ENCODE measurements at regions not wholly inside any gene's neighbourhood (a gene's known extent, or its start where the extent isn't known, plus 50 kb on each side); places are given as distances from the start of the nearest gene placed in this dataset.
A peak's percentile ranks its signal among the peaks of the same experiment; 100 is the strongest.

DNA sequence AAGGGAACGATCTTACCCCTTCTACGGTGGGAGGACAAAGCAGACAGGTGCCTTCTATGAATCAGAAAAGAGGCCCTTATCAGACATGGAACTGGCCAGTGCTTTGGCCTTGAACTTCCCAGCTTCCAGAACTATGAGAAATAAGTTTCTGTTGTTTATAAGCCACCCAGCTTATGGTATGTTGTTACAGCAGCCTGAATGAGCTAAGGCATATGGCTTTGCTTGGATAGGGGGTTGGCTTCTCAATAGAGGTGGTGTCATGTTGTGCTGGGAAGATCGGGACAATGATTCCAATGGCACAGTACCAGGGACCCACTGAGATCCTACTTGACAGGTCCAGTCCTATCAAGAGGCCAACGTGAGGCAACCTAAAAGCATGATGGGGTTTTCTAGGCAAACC lies 183.4 kb upstream of the BMPER start:
- TF ChIP-seq EGR1 (IDR thresholded peaks at IDR 0.05; ENCODE audit: low read depth) (no peak), EZH2 (IDR thresholded peaks at IDR 0.05) (no peak), FOSL1 (IDR thresholded peaks at IDR 0.05; ENCODE audit: low read depth) (no peak), ZFX (IDR thresholded peaks at IDR 0.05) (no peak), YY1 (IDR thresholded peaks at IDR 0.05; ENCODE audit: extremely low read depth, insufficient replicate concordance, low read depth, low read length) (no peak), ELF1 (IDR thresholded peaks at IDR 0.05; ENCODE audit: borderline replicate concordance, low read depth) (no peak), POLR2A (IDR thresholded peaks at IDR 0.05; ENCODE audit: borderline replicate concordance, extremely low read depth, insufficient read depth, insufficient read length) (no peak), ZNF274 (IDR thresholded peaks at IDR 0.05; ENCODE audit: low read depth, low read length) (no peak), POLR2AphosphoS5 (IDR thresholded peaks at IDR 0.05; ENCODE audit: low read depth, low read length) (no peak), TCF7L2 (IDR thresholded peaks at IDR 0.05; ENCODE audit: borderline replicate concordance, extremely low read depth, insufficient read depth, insufficient read length) (no peak), CBX3 (IDR thresholded peaks at IDR 0.05; ENCODE audit: low read depth) (no peak), SRF (IDR thresholded peaks at IDR 0.05; ENCODE audit: low read depth) (no peak)
- TF ChIP-seq, protein P1, sequence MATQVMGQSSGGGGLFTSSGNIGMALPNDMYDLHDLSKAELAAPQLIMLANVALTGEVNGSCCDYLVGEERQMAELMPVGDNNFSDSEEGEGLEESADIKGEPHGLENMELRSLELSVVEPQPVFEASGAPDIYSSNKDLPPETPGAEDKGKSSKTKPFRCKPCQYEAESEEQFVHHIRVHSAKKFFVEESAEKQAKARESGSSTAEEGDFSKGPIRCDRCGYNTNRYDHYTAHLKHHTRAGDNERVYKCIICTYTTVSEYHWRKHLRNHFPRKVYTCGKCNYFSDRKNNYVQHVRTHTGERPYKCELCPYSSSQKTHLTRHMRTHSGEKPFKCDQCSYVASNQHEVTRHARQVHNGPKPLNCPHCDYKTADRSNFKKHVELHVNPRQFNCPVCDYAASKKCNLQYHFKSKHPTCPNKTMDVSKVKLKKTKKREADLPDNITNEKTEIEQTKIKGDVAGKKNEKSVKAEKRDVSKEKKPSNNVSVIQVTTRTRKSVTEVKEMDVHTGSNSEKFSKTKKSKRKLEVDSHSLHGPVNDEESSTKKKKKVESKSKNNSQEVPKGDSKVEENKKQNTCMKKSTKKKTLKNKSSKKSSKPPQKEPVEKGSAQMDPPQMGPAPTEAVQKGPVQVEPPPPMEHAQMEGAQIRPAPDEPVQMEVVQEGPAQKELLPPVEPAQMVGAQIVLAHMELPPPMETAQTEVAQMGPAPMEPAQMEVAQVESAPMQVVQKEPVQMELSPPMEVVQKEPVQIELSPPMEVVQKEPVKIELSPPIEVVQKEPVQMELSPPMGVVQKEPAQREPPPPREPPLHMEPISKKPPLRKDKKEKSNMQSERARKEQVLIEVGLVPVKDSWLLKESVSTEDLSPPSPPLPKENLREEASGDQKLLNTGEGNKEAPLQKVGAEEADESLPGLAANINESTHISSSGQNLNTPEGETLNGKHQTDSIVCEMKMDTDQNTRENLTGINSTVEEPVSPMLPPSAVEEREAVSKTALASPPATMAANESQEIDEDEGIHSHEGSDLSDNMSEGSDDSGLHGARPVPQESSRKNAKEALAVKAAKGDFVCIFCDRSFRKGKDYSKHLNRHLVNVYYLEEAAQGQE (IDR thresholded peaks at IDR 0.05; ENCODE audit: low read depth): no peak
- TF ChIP-seq, protein P2, sequence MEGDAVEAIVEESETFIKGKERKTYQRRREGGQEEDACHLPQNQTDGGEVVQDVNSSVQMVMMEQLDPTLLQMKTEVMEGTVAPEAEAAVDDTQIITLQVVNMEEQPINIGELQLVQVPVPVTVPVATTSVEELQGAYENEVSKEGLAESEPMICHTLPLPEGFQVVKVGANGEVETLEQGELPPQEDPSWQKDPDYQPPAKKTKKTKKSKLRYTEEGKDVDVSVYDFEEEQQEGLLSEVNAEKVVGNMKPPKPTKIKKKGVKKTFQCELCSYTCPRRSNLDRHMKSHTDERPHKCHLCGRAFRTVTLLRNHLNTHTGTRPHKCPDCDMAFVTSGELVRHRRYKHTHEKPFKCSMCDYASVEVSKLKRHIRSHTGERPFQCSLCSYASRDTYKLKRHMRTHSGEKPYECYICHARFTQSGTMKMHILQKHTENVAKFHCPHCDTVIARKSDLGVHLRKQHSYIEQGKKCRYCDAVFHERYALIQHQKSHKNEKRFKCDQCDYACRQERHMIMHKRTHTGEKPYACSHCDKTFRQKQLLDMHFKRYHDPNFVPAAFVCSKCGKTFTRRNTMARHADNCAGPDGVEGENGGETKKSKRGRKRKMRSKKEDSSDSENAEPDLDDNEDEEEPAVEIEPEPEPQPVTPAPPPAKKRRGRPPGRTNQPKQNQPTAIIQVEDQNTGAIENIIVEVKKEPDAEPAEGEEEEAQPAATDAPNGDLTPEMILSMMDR (IDR thresholded peaks at IDR 0.05 in 2 of 3, conservative IDR thresholded peaks at IDR 0.05 in 1 of 3; ENCODE audit: borderline replicate concordance in 1 of 3, insufficient read depth in 1 of 3, low read depth in 2 of 3, low read length in 2 of 3): no peak
- TF ChIP-seq, protein P3, sequence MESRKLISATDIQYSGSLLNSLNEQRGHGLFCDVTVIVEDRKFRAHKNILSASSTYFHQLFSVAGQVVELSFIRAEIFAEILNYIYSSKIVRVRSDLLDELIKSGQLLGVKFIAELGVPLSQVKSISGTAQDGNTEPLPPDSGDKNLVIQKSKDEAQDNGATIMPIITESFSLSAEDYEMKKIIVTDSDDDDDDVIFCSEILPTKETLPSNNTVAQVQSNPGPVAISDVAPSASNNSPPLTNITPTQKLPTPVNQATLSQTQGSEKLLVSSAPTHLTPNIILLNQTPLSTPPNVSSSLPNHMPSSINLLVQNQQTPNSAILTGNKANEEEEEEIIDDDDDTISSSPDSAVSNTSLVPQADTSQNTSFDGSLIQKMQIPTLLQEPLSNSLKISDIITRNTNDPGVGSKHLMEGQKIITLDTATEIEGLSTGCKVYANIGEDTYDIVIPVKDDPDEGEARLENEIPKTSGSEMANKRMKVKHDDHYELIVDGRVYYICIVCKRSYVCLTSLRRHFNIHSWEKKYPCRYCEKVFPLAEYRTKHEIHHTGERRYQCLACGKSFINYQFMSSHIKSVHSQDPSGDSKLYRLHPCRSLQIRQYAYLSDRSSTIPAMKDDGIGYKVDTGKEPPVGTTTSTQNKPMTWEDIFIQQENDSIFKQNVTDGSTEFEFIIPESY (IDR thresholded peaks at IDR 0.05; ENCODE audit: extremely low read depth, insufficient replicate concordance, low read length): no peak
- TF ChIP-seq, protein P4, sequence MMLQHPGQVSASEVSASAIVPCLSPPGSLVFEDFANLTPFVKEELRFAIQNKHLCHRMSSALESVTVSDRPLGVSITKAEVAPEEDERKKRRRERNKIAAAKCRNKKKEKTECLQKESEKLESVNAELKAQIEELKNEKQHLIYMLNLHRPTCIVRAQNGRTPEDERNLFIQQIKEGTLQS (IDR thresholded peaks at IDR 0.05): no peak
- BruUV-seq (replicated peaks): no TSS peak
- Histone ChIP-seq H3K27ac (ENCODE audit: low read depth, low read length) (no peak overlapping the region; the same call in 1 of the 2 replicates), H3K27me3 (ENCODE audit: insufficient read depth, low read length) (no peaks in the 10 kb centered on the region; the same call in 1 of the 2 replicates), H3K36me3 (ENCODE audit: control insufficient read depth in 1 of 2, insufficient read depth in 2 of 2, low read length in 2 of 2) (no peaks in the 10 kb centered on the region), H3K9me3 (ENCODE audit: control insufficient read depth in 1 of 2, insufficient read depth in 1 of 2, low read depth in 1 of 2, low read length in 2 of 2) (no peaks in the 10 kb centered on the region), H3K9me2 (ENCODE audit: insufficient read depth) (no peaks in the 10 kb centered on the region), H3K4me1 (ENCODE audit: control insufficient read depth in 1 of 2, insufficient read depth in 2 of 2, low read length in 2 of 2) (peaks cover 10 to 15% of the 10 kb centered on the region in 2 experiments), H3K4me3 (replicated peaks in 1 of 2; ENCODE audit: low read depth in 1 of 2, low read length in 2 of 2) (no peak overlapping the region), H3K79me2 (ENCODE audit: insufficient read depth, low read length) (no peaks in the 10 kb centered on the region), H2AFZ (ENCODE audit: low read depth, low read length, poor library complexity, severe bottlenecking) (no peak overlapping the region), H3K9ac (ENCODE audit: low read length) (no peak overlapping the region), H3K4me2 (ENCODE audit: low read length) (peak overlapping the region; percentile 63), H4K20me1 (ENCODE audit: insufficient read depth) (no peaks in the 10 kb centered on the region)
- intact Hi-C loops (cut with micrococcal nuclease): no loop called here
- DNase-seq (ENCODE audit: low read depth, low spot score): no peak
- ChIA-PET CTCF (no interaction called here), RAD21 (ENCODE audit: low non-redundant PET in 1 of 2, low total read pairs in 2 of 2, uncharacterized antibody in 2 of 2, unreplicated experiment in 2 of 2) (no interaction called here), POLR2A (no interaction called here)
- no peak for ATAC-seq

All from HCT116 (cell line).